GM18519 (cell line): ENCODE measurements at regions not wholly inside any gene's neighbourhood (a gene's known extent, or its start where the extent isn't known, plus 50 kb on each side); places are given as distances from the start of the nearest gene placed in this dataset.
"Not testable (repeated sequence)": the region's sequence is repeated elsewhere in the genome, so short reads cannot be mapped to it uniquely, and the experiment has no call there.

Experiments used
- ATAC-seq: cut with Tn5 transposase; IDR thresholded peaks from one replicate; pipeline ENCODE4 v1.9.1; 2021; ENCODE audit warnings: mild to moderate bottlenecking, moderate library complexity; ENCODE audit not compliant: unreplicated experiment, low FRiP score

DNA sequence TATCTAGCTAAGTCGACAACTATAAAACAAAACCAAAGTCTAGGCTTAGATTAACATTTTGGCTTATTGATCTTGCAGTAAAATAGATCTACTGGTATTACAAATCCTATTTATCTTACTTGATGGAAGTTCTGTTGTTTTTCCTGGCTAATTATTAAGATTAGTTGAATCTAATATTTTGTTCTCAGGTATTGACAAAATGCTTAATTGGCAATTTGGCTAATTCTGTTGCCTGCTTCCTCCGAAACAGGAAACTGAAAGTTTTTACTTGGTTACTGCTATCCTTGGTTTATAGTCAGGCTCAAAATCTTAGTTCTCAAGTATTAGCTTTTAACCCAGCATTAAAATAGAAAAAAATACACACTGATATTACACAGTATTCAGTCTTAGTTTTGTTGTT is 820.5 kb downstream of the NR2F1-AS1 start:
- ATAC-seq = no peak

DNA sequence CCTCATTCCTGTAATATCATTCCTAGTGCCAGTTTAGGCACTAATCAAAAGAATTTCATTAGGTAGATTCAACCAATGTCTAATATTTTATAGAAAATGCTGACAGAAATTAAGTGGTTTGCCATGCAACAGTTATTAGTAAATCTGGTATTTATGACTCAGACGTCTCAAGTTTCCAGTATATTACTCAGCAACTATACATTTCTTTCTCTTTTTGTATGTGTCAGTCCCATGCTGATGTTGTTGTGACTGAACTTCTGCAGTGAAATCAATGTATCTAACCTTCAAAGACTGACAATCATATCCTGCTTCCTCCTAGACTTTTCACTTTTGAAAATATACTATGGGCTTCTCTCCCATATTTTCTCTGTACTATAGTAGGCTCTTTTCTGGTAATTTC is 822.5 kb downstream of the NR2F1-AS1 start:
- ATAC-seq = no peak

GRCh38 chr5:92749943-92750342 is 831.1 kb downstream of the NR2F1-AS1 start:
- no peak for ATAC-seq

DNA sequence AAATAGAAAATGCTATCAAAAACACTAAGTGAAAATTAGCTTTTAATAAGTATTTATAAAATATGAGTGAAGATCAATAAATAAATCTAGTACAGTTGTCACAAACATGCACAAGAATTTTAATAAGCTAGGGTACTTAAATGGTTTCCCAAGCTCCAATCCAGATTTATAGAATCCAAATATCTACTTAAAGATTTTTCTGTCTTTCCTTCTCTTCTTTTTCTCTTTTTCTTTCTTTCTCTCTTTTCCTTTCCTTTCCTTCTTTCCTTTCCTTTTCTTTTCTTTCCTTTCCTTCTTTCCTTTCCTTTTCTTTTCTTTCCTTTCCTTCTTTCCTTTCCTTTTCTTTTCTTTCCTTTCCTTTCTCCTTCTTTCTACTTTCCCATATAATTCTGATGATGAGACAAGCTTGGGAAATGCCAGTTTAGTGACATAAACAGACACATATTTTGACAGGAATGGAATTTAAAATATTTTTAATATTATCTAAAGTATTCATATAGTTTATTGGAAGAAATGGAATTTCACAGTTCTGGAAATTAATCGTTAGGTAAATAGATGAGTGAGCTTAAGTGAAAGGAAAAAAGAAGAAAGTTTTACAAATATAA is 832.8 kb downstream of the NR2F1-AS1 start:
- ATAC-seq = no peak

DNA sequence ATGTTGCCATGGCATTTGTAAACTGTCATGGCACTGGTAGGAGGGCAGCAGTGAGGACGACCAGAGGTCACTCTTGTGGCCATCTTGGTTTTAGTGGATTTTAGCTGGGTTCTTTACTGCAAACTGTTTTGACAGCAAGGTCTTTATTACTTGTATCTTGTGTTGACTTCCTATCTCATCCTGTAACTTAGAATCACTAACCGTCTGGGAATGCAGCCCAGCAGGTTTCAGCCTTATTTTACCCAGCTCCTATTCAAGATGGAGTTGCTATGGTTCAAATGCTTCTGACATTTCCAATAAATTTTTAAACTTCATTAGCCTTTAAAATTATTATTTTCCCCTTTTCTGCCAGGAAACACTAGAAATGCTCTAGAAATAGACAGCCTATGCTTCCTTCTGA is 839.1 kb downstream of the NR2F1-AS1 start:
- no peak for ATAC-seq

- no peak for ATAC-seq
These were observed 846.6 kb downstream of the NR2F1-AS1 start for GRCh38 chr5:92734211-92734940.

DNA sequence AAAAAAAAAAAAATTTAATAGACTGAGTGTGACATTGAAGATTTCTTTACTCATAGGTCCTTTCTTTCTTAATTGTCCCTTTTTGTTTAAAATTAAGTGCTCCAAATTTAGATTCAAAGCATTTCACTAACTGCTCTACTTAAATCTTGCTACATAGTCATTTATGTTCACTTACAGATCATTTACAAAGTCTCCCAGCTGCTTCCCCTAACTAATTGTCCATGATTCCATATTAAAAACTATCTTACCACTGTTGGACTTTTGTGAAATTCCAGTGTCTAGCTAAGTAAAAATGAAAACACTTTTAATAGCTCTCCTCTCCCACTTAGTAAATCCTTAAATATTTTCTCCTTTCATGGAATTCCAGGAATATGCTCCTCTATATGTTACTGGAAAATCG is 850.5 kb downstream of the NR2F1-AS1 start:
- ATAC-seq = no peak

- ATAC-seq = no peak
These were observed 851.9 kb downstream of the NR2F1-AS1 start for GRCh38 chr5:92729088-92729487.

DNA sequence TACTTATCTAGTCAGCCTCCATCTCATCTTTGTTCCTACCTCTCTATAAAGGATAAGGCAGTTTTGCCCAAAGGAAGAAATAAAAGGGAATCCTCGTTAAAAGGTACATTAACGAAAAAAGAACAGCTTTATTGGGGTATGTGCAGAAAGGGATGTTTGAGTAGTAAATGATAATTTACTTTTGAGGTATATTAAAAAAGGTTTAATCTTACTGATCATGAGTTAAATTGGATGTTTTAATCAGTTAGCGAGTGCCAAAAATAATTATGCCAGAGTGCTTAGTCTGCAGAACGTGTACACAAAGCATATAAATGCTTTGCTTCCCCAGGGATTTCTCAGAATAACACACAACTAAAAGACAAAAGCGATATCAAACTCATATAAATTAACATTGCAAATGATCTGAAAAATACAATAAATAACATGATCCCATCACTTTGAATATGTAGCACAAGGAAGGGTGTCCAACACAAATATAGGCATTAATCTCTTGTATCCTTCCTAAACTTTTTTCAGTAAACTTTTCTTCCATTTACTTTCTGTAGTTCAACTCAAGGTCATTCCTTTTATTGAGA is 865.0 kb downstream of the NR2F1-AS1 start:
- no peak for ATAC-seq

DNA sequence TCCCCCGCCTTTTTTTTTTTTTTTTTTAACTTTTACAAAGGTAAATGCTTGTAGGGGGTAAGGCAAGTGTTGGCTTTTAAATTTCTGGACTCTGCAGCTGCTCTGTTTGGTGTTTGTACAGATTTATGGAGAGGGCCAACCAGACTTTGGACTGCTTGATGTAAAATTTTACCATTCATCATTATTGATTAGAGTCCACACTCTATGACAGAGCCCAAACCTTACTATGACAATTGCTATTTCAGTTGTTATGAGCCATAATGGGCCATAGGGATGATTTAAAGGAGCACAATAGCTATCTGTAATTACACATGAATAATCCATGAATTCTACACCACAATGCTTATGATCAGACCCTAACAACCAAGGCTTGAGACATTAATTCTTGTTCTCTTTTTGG is 867.2 kb downstream of the NR2F1-AS1 start:
- ATAC-seq = no peak

DNA sequence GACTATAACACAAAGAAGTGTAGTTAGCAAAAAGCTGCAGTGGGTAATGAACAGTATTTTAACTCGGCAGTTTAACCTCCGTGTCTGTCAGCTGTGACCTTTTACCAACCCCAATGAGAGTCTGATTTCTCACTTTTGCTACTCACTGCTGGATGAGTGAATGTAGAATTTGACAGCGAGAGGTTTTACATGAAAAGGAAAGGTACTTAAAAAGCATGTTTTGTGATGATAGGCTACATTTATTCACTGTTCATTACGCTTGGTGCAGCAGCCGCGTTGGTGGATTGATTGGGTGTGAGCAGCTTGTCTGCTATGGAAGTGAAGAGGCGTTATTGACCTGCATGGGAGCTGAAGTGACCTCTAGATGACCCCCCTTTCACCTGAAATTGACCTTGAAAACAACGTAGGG is 867.7 kb downstream of the NR2F1-AS1 start:
- ATAC-seq = no peak

GRCh38 chr5:92711956-92712355 is 869.1 kb downstream of the NR2F1-AS1 start:
- no peak for ATAC-seq

DNA sequence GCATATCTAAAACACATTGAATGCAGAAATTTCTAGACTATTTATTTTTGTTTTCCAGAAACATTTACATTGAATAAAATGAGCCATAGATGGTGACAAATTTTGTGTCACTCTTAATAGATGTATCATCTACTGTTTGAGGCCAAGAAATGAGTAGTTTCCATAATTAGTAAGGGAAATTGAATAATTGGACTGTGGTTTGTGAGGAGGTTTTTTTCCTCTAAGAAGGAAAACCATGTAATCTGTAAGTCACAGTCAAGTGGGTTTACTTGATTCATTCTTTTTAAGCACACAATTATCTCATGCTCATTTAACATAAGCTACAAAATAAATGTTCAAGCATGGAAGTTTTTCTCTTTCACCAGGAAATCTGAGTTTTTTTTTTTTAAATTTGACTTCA is 876.4 kb downstream of the NR2F1-AS1 start:
- no peak for ATAC-seq

- no peak for ATAC-seq
These were observed 877.0 kb downstream of the NR2F1-AS1 start for GRCh38 chr5:92703976-92704375.

GRCh38 chr5:92695123-92696003 is 885.7 kb downstream of the NR2F1-AS1 start:
- no peak for ATAC-seq

DNA sequence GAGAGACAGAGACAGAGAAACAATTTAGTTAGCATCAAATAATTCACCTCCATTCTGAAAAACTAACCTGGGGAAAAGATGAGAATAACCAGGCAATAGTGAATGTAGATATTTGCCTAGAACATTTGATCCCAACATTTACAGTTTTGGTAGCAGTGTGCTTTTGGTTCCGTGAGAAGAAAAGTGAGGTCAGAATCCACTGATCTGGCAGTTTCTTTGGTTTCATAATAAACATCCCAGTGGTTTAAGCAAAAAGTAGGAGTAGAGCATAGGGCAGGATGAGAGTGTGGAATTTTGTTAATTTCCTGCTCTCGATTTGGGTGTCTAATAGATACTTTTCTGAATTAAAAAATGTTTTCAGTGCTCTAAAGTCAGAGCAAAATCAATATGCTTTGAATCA is 887.0 kb downstream of the NR2F1-AS1 start:
- ATAC-seq = no peak

- not testable (repeated sequence) for ATAC-seq
These were observed 889.1 kb downstream of the NR2F1-AS1 start for GRCh38 chr5:92691955-92692354.

GRCh38 chr5:92687821-92688722 is 892.9 kb downstream of the NR2F1-AS1 start:
- no peak for ATAC-seq

- ATAC-seq = no peak
These were observed 902.4 kb downstream of the NR2F1-AS1 start for GRCh38 chr5:92678640-92679039.
